H1 (cell line): ENCODE measurements at regions not wholly inside any gene's neighbourhood (a gene's known extent, or its start where the extent isn't known, plus 50 kb on each side); places are given as distances from the start of the nearest gene placed in this dataset.
A peak's percentile ranks its signal among the peaks of the same experiment; 100 is the strongest.

Experiments
- CTCF ChIA-PET: fragments of 300-600 bp; sonication (Branson Sonifier 250); formaldehyde crosslinking; loops from one replicate; lab custom pipeline; 2021; ENCODE audit not compliant: partially characterized antibody; lab: Charles Lee
- POLR2A ChIA-PET: fragments of 300-600 bp; sonication (Branson Sonifier 250); formaldehyde crosslinking; loops from one replicate; lab custom pipeline; 2021; ENCODE audit warnings: inconsistent platforms; ENCODE audit not compliant: partially characterized antibody; lab: Charles Lee
- DNase-seq, 2 experiments: peaks; one replicate each; pipeline versions ENCODE4 v3.0.0 to v3.0.0-alpha.2; 2010 to 2022; ENCODE audit warnings: low spot score in 2 of 2, low read depth in 1 of 2, mixed read lengths in 1 of 2
- FAIRE-seq: peaks from 2 replicates; lab custom pipeline; 2011; peaks lifted over from hg19 to GRCh38; lab: Jason Lieb, UNC
- H2AFZ ChIP-seq: 2 replicates; pipeline ENCODE4 v1.8.1; 2012; ENCODE audit warnings: low read length, inconsistent platforms
- H2AK5ac ChIP-seq: 2 replicates; pipeline ENCODE4 v1.6.1; 2013; ENCODE audit warnings: low read depth, low read length
- H2BK120ac ChIP-seq: replicated peaks from 2 replicates; pipeline ENCODE3; 2013; ENCODE audit warnings: low read depth, low read length, inconsistent platforms
- H2BK12ac ChIP-seq: 2 replicates; pipeline ENCODE4 v1.6.1; 2013; ENCODE audit warnings: low read depth, low read length
- H2BK15ac ChIP-seq: 2 replicates; pipeline ENCODE4 v1.6.1; 2013; ENCODE audit warnings: low read length
- H2BK20ac ChIP-seq: 2 replicates; pipeline ENCODE4 v1.6.1; 2013; ENCODE audit warnings: low read length
- H2BK5ac ChIP-seq: 2 replicates; pipeline ENCODE4 v1.6.1; 2013; ENCODE audit warnings: low read depth, low read length
- H3K14ac ChIP-seq: 2 replicates; pipeline ENCODE4 v1.6.1; 2013; ENCODE audit warnings: inconsistent platforms; ENCODE audit not compliant: insufficient read length
- H3K18ac ChIP-seq: 2 replicates; pipeline ENCODE4 v1.6.1; 2013; ENCODE audit warnings: low read length; ENCODE audit errors: extremely low read depth
- H3K23ac ChIP-seq: 2 replicates; pipeline ENCODE4 v1.6.1; 2013; ENCODE audit warnings: inconsistent platforms; ENCODE audit not compliant: insufficient read length
- H3K23me2 ChIP-seq: 2 replicates; pipeline ENCODE4 v1.6.1; 2013; ENCODE audit warnings: low read depth, low read length
- H3K27ac ChIP-seq: 2 replicates; pipeline ENCODE4 v1.6.1; 2011; ENCODE audit warnings: low read depth, low read length, inconsistent platforms
- H3K27me3 ChIP-seq, 4 experiments: replicated peaks in 1 of 4; 1 replicate in 1 of 4; 2 replicates in 3 of 4; pipeline versions ENCODE4 v1.6.1 to v1.8.1; 2011 to 2013; ENCODE audit warnings: low read length in 3 of 4, mild to moderate bottlenecking in 3 of 4, inconsistent platforms in 2 of 4, mixed read lengths in 2 of 4, moderate library complexity in 1 of 4; ENCODE audit not compliant: control insufficient read depth in 3 of 4, insufficient read depth in 3 of 4; ENCODE audit errors: extremely low read depth in 1 of 4
- H3K36me3 ChIP-seq, 4 experiments: 2 replicates each; pipeline versions ENCODE4 v1.6.1 to v1.8.1; 2011 to 2013; ENCODE audit warnings: mild to moderate bottlenecking in 4 of 4, low read length in 3 of 4, moderate library complexity in 2 of 4, control low read depth in 1 of 4, inconsistent platforms in 1 of 4; ENCODE audit not compliant: insufficient read depth in 4 of 4, control insufficient read depth in 2 of 4
- H3K4ac ChIP-seq: replicated peaks from 2 replicates; pipeline ENCODE3; 2013; ENCODE audit warnings: low read length, low read depth, mixed read lengths, inconsistent platforms; ENCODE audit not compliant: insufficient read length
- H3K4me1 ChIP-seq, 4 experiments: replicated peaks in 1 of 4; 1 replicate in 1 of 4; 2 replicates in 3 of 4; pipeline versions ENCODE4 v1.6.1 to v1.8.1; 2011 to 2013; ENCODE audit warnings: low read length in 3 of 4, inconsistent platforms in 2 of 4, mixed read lengths in 1 of 4; ENCODE audit not compliant: insufficient read depth in 4 of 4, control insufficient read depth in 3 of 4
- H3K4me2 ChIP-seq, 2 experiments: 2 replicates each; pipeline versions ENCODE4 v1.6.1 to v1.8.1; 2011 to 2013; ENCODE audit warnings: low read depth in 2 of 2, low read length in 2 of 2, control low read depth in 1 of 2, inconsistent platforms in 1 of 2, mild to moderate bottlenecking in 1 of 2; ENCODE audit not compliant: insufficient read depth in 1 of 2
- H3K4me3 ChIP-seq, 4 experiments: fragments of 200-600, 300-600 bp in 1 of 4; sonication (generic), shearing (Covaris generic), sonication (Bioruptor Twin) in 1 of 4; 2 replicates each; pipeline versions ENCODE4 v1.5.1 to v1.8.1; 2011 to 2016; ENCODE audit warnings: low read length in 4 of 4, low read depth in 3 of 4, control low read depth in 2 of 4, inconsistent platforms in 2 of 4, mild to moderate bottlenecking in 2 of 4, mixed read lengths in 1 of 4, moderate library complexity in 1 of 4; ENCODE audit not compliant: insufficient read depth in 2 of 4; ENCODE audit errors: extremely low read depth in 1 of 4
- H3K56ac ChIP-seq: replicated peaks from 2 replicates; pipeline ENCODE3; 2013; ENCODE audit warnings: low read depth, mild to moderate bottlenecking, mixed read lengths, low read length, inconsistent platforms; ENCODE audit not compliant: insufficient read length
- H3K79me1 ChIP-seq: 2 replicates; pipeline ENCODE4 v1.6.1; 2013; ENCODE audit warnings: low read depth, low read length, control low read depth
- H3K79me2 ChIP-seq, 2 experiments: 2 replicates each; pipeline versions ENCODE4 v1.6.1 to v1.8.1; 2012 to 2013; ENCODE audit warnings: low read length in 2 of 2, mild to moderate bottlenecking in 2 of 2, inconsistent platforms in 1 of 2; ENCODE audit not compliant: insufficient read depth in 2 of 2, control insufficient read depth in 1 of 2
- H3K9ac ChIP-seq, 4 experiments: replicated peaks in 1 of 4; 1 replicate in 1 of 4; 2 replicates in 3 of 4; pipeline versions ENCODE4 v1.6.1 to v1.8.1; 2011 to 2013; ENCODE audit warnings: low read depth in 3 of 4, low read length in 3 of 4, control low read depth in 2 of 4, mild to moderate bottlenecking in 2 of 4, moderate library complexity in 2 of 4, inconsistent platforms in 1 of 4; ENCODE audit errors: extremely low read depth in 1 of 4
- H3K9me3 ChIP-seq, 2 experiments: 2 replicates each; pipeline versions ENCODE4 v1.6.1 to v1.8.1; 2012 to 2013; ENCODE audit warnings: mild to moderate bottlenecking in 2 of 2, moderate library complexity in 2 of 2, control low read depth in 1 of 2, inconsistent platforms in 1 of 2, low read depth in 1 of 2, low read length in 1 of 2, mixed read lengths in 1 of 2; ENCODE audit not compliant: insufficient read depth in 2 of 2
- H4K20me1 ChIP-seq, 2 experiments: replicated peaks in 1 of 2; 2 replicates each; pipeline versions ENCODE3 to v1.8.1; 2011 to 2013; ENCODE audit warnings: inconsistent platforms in 2 of 2, low read length in 2 of 2, mild to moderate bottlenecking in 1 of 2; ENCODE audit not compliant: insufficient read depth in 2 of 2, control insufficient read depth in 1 of 2
- H4K5ac ChIP-seq: 2 replicates; pipeline ENCODE4 v1.6.1; 2013; ENCODE audit warnings: low read length, low read depth, mixed read lengths, inconsistent platforms; ENCODE audit not compliant: insufficient read length
- H4K8ac ChIP-seq: 2 replicates; pipeline ENCODE4 v1.8.0; 2013; ENCODE audit warnings: mild to moderate bottlenecking, moderate library complexity, low read length, inconsistent platforms; ENCODE audit not compliant: insufficient read depth; ENCODE audit errors: extremely low read depth
- H4K91ac ChIP-seq: replicated peaks from 2 replicates; pipeline ENCODE3; 2013; ENCODE audit warnings: low read length, mixed read lengths, inconsistent platforms; ENCODE audit not compliant: insufficient read length
- ASH2L ChIP-seq: fragments of 200-600, 300-600 bp; sonication (generic); IDR thresholded peaks from one replicate; pipeline ENCODE4 v1.7.1; 2017; ENCODE audit warnings: low read length
- EGR1 ChIP-seq: IDR thresholded peaks from 2 replicates; pipeline ENCODE4 v1.6.1; 2011; ENCODE audit warnings: low read depth, low read length, borderline replicate concordance
- GABPA ChIP-seq: IDR thresholded peaks from 2 replicates; pipeline ENCODE4 v1.6.1; 2011; ENCODE audit warnings: mild to moderate bottlenecking, low read length, moderate library complexity, borderline replicate concordance; ENCODE audit not compliant: insufficient read depth
- KDM1A ChIP-seq: fragments of 200-600, 300-600 bp; sonication (generic); IDR thresholded peaks from 2 replicates; pipeline ENCODE4 v1.7.1; 2016; ENCODE audit warnings: mild to moderate bottlenecking, low read length, borderline replicate concordance
- MAFK ChIP-seq: IDR thresholded peaks from 2 replicates; pipeline ENCODE4 v1.6.1; 2012; ENCODE audit warnings: low read depth, mild to moderate bottlenecking, improper control_type of control experiment, low read length
- NANOG ChIP-seq: IDR thresholded peaks from 2 replicates; pipeline ENCODE4 v1.6.1; 2011; ENCODE audit warnings: low read length, low read depth, mild to moderate bottlenecking, inconsistent platforms; ENCODE audit not compliant: insufficient read depth, poor library complexity, severe bottlenecking
- RAD21 ChIP-seq, 2 experiments: IDR thresholded peaks in 1 of 2; conservative IDR thresholded peaks in 1 of 2; 2 replicates each; pipeline ENCODE4 v1.6.1; 2011; ENCODE audit warnings: low read depth in 2 of 2, low read length in 2 of 2, improper control_type of control experiment in 1 of 2, inconsistent platforms in 1 of 2, mild to moderate bottlenecking in 1 of 2, moderate library complexity in 1 of 2
- SP1 ChIP-seq: IDR thresholded peaks from 2 replicates; pipeline ENCODE4 v1.6.1; 2011; ENCODE audit warnings: low read depth, low read length
- TCF12 ChIP-seq: IDR thresholded peaks from 2 replicates; pipeline ENCODE4 v1.6.1; 2011; ENCODE audit warnings: low read depth, mild to moderate bottlenecking, low read length
- WGBS, 2 experiments: shearing (Covaris generic) in 1 of 2; methylation state at CpG; one replicate each; pipeline versions ENCODE4 v1.1.6 to v1.1.7; 2013 to 2015; ENCODE audit warnings: low lambda C conversion rate in 2 of 2, mixed read lengths in 2 of 2, inconsistent platforms in 1 of 2, low coverage in 1 of 2, missing lambda C conversion rate in 1 of 2; ENCODE audit not compliant: insufficient replicate concordance in 2 of 2, insufficient coverage in 1 of 2, insufficient read length in 1 of 2; ENCODE audit errors: extremely low coverage in 1 of 2, missing lambda C conversion rate in 1 of 2; 5-methylcytosine and 5-hydroxymethylcytosine counted together

DNA sequence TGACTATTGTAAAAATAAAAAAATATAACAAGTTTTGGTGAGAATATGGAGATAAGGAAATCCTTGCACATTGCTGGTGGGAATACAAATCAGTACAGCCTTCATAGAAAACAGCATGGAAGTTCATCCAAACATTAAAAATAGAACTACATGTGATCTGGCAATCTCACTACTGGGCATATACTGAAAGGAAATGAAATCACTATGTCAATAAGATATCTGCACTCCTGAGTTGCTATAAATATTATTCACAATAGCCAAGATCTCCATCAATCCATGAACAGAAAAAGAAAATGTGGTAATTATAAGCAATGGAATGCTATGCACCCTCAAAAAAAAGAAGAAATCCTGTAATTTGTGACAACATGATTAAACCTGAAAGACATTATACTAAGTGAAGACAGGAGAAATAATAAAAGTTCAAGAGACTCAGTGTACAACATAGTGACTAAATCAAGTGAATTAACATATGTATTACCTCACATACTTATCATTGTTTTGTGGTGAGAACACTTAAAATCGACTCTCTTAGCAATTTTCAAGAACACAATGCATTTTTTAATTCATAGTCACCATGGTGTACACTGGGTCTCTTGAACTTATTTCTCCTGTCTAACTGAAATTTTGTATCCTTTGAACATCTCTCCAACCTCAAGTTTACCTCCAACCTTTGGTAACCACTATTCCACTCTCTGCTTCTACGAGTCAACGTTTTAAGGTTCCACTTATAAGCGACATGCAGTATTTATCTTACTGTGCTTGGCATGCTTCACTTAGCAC lies 1703.7 kb upstream of the AGA start:
- Histone ChIP-seq H3K27ac (no peak overlapping the region), H3K4me1 (peaks cover 0 to 6% (median 3%) of the 10 kb centered on the region in 4 experiments; a peak in 4 of 7 replicates), H2BK120ac (no peak overlapping the region), H3K36me3 (no peaks in the 10 kb centered on the region), H4K20me1 (no peaks in the 10 kb centered on the region), H3K4me2 (no peak overlapping the region), H2BK12ac (no peak overlapping the region), H2BK5ac (no peak overlapping the region), H3K14ac (no peak overlapping the region), H3K79me2 (no peaks in the 10 kb centered on the region), H3K4me3 (no peak overlapping the region), H3K79me1 (no peaks in the 10 kb centered on the region), H3K56ac (no peak overlapping the region), H3K27me3 (no peaks in the 10 kb centered on the region), H3K23ac (peak overlapping the region; percentile 52), H4K5ac (no peak overlapping the region), H2BK20ac (no peak overlapping the region), H2AK5ac (no peak overlapping the region), H2BK15ac (no peak overlapping the region), H3K23me2 (no peaks in the 10 kb centered on the region), H3K9ac (no peak overlapping the region), H3K9me3 (no peaks in the 10 kb centered on the region), H4K8ac (no peak overlapping the region), H4K91ac (no peak overlapping the region), H3K4ac (no peak overlapping the region), H2AFZ (no peak overlapping the region), H3K18ac (no peak overlapping the region)
- DNase-seq (no peak), FAIRE-seq (no peak)
- ChIA-PET CTCF (no interaction called here), POLR2A (no interaction called here)
- 81% methylated on average over 4 of the region's 4 CpGs; no CpG with 5 or more reads in 1 of the 2 experiments for WGBS, 2 experiments
- TF ChIP-seq TCF12 (no peak), RAD21 (IDR thresholded peaks at IDR 0.05 in 1 of 2, conservative IDR thresholded peaks at IDR 0.05 in 1 of 2; ENCODE audit: low read depth in 2 of 2, low read length in 2 of 2) (no peak), ASH2L (no peak), KDM1A (no peak), NANOG (no peak), SP1 (no peak), MAFK (no peak), GABPA (no peak), EGR1 (no peak)
